ENCODE measurements at regions not wholly inside any gene's neighbourhood (a gene's known extent, or its start where the extent isn't known, plus 50 kb on each side); places are given as distances from the start of the nearest gene placed in this dataset.
A peak's percentile ranks its signal among the peaks of the same experiment; 100 is the strongest.

DNA sequence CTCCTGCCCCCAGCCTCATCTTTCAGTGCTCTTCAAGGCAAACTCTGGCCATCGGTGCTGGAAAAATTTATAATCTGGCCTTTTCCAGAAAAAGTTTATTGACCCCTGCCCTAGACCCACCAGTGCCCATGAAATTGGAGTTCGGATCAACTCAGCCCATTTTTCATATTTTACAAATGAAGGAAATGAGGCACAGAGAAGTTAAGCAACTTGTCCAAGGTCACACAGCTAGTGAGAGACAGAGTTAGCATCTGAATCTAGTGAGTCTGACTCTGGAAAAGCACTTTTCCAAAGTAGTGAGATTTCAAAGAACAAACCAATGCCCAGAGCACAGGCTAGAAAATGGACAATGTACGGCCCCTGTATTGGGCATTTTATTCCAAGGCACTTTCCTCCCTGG lies 69.4 kb upstream of the TLE3 start:
- H3K4me3 ChIP-seq: no peak overlapping the region
- H3K4me1 ChIP-seq: peaks cover 16% of the 10 kb centered on the region
- no peak overlapping the region for H3K27ac ChIP-seq
- no peaks in the 10 kb centered on the region for H3K27me3 ChIP-seq (ENCODE audit: low read depth)
- intact Hi-C loops (cut with DNase I): no loop called here
- no peaks in the 10 kb centered on the region for H3K9me3 ChIP-seq
- DNase-seq (no peak), ATAC-seq (no peak)
- no peaks in the 10 kb centered on the region for H3K36me3 ChIP-seq
- no peak for TF ChIP-seq CTCF (IDR thresholded peaks at IDR 0.05)

DNA sequence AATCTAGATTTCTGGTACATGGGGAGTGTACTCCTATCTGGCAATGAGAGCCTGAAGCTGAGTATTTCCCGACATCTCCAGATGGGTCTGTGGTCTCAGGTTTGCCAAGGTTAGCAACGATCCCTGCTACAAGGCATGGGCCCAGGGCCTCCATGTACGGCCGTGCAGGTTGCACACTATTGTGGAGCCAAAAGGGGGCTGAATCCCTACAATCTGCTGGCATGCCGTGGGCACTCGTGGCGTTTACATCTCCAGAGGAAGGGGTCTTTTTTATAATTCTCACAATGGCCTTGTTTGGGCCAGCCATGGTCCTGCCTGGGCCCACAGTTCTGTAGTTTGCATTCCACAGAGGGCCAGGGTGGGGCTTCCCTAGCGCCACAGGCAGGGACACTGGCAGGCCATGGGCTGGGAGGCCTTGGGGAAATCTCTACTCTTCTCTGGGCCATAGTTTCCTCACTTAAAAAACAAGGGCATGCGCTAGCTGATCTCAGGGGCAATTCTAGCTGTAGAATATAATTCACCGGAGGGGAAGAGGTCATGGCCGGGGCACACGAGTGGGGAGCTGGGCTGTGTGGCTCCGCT lies 68.9 kb upstream of the TLE3 start:
- ATAC-seq (no peak), DNase-seq (no peak)
- H3K9me3 ChIP-seq: no peaks in the 10 kb centered on the region
- H3K36me3 ChIP-seq: no peaks in the 10 kb centered on the region
- intact Hi-C loops (cut with DNase I): no loop called here
- H3K4me3 ChIP-seq: no peak overlapping the region
- no peaks in the 10 kb centered on the region for H3K27me3 ChIP-seq (ENCODE audit: low read depth)
- H3K27ac ChIP-seq: no peak overlapping the region
- TF ChIP-seq CTCF (IDR thresholded peaks at IDR 0.05): no peak
- peaks cover 16% of the 10 kb centered on the region for H3K4me1 ChIP-seq

GRCh38 chr15:70165716-70166284 lies 68.1 kb upstream of the TLE3 start:
- no peaks in the 10 kb centered on the region for H3K36me3 ChIP-seq
- DNase-seq (no peak), ATAC-seq (no peak)
- H3K27me3 ChIP-seq (ENCODE audit: low read depth): no peaks in the 10 kb centered on the region
- H3K4me1 ChIP-seq: peaks cover 16% of the 10 kb centered on the region
- intact Hi-C loops (cut with DNase I): no loop called here
- TF ChIP-seq CTCF (IDR thresholded peaks at IDR 0.05): no peak
- H3K9me3 ChIP-seq: no peaks in the 10 kb centered on the region
- H3K27ac ChIP-seq: no peak overlapping the region
- no peak overlapping the region for H3K4me3 ChIP-seq

GRCh38 chr15:70164910-70165715 lies 67.4 kb upstream of the TLE3 start:
- H3K27ac ChIP-seq: no peak overlapping the region
- DNase-seq: no peak
- H3K27me3 ChIP-seq (ENCODE audit: low read depth): no peaks in the 10 kb centered on the region
- ATAC-seq: peak in 1 of 2 donors; percentile 22
- TF ChIP-seq CTCF (IDR thresholded peaks at IDR 0.05): no peak
- no peaks in the 10 kb centered on the region for H3K36me3 ChIP-seq
- intact Hi-C loops (cut with DNase I): no loop called here
- H3K9me3 ChIP-seq: no peaks in the 10 kb centered on the region
- H3K4me1 ChIP-seq: peaks cover 22% of the 10 kb centered on the region
- no peak overlapping the region for H3K4me3 ChIP-seq

GRCh38 chr15:70164156-70164900 lies 66.6 kb upstream of the TLE3 start:
- Histone ChIP-seq H3K9me3 (no peaks in the 10 kb centered on the region), H3K27ac (no peak overlapping the region), H3K4me1 (peaks cover 30% of the 10 kb centered on the region), H3K36me3 (no peaks in the 10 kb centered on the region), H3K4me3 (no peak overlapping the region), H3K27me3 (ENCODE audit: low read depth) (no peaks in the 10 kb centered on the region)
- TF ChIP-seq CTCF (IDR thresholded peaks at IDR 0.05): no peak
- no peak for DNase-seq
- no peak for ATAC-seq
- intact Hi-C loops (cut with DNase I): no loop called here

Measured in lower lobe of right lung (tissue), 2 donors.